Heart left ventricle (tissue), 16 donors: ENCODE measurements at regions not wholly inside any gene's neighbourhood (a gene's known extent, or its start where the extent isn't known, plus 50 kb on each side); places are given as distances from the start of the nearest gene placed in this dataset.

Source experiments
- ATAC-seq, 4 donors: fragments of 200-7000 bp; cut with Tn5 transposase; one replicate each; pipeline ENCODE4 v1.9.1; 2020 to 2022; ENCODE audit warnings: moderate library complexity in 4 of 4, mild to moderate bottlenecking in 3 of 4, moderate number of reproducible peaks in 1 of 4
- DNase-seq, 5 donors: peaks; one replicate each; pipeline ENCODE4 v3.0.0-alpha.2; 2020
- H3K27ac ChIP-seq, 12 donors: fragments of 200-600 bp; sonication (generic) in 4 of 12; one replicate each; pipeline versions ENCODE4 v1.5.0 to v1.8.0; 2016 to 2022; ENCODE audit warnings: mild to moderate bottlenecking in 2 of 12
- H3K27me3 ChIP-seq, 9 donors: fragments of 200-600 bp; sonication (generic) in 2 of 9; one replicate each; pipeline versions ENCODE4 v1.5.1 to v1.8.0; 2016 to 2022; ENCODE audit warnings: mild to moderate bottlenecking in 3 of 9
- H3K36me3 ChIP-seq, 9 donors: fragments of 200-600 bp; sonication (generic) in 2 of 9; one replicate each; pipeline versions ENCODE4 v1.5.0 to v1.8.0; 2018 to 2022; ENCODE audit warnings: mild to moderate bottlenecking in 2 of 9
- H3K4me1 ChIP-seq, 12 donors: fragments of 200-600 bp; sonication (generic) in 4 of 12; one replicate each; pipeline versions ENCODE4 v1.5.0 to v1.8.0; 2016 to 2022; ENCODE audit warnings: mild to moderate bottlenecking in 3 of 12
- H3K4me3 ChIP-seq, 12 donors: fragments of 200-600 bp; sonication (generic) in 4 of 12; one replicate each; pipeline versions ENCODE4 v1.5.0 to v1.8.0; 2017 to 2022; ENCODE audit warnings: mild to moderate bottlenecking in 9 of 12, moderate library complexity in 4 of 12
- H3K9me3 ChIP-seq, 12 donors: fragments of 200-600 bp; sonication (generic) in 4 of 12; one replicate each; pipeline versions ENCODE4 v1.5.0 to v1.8.0; 2016 to 2022; ENCODE audit warnings: mild to moderate bottlenecking in 1 of 12
- POLR2A ChIP-seq, 2 donors: fragments of 450-650 bp; IDR thresholded peaks; one replicate each; pipeline ENCODE4 v1.6.1; 2017; ENCODE audit warnings: antibody characterized with exemption in 2 of 2, mild to moderate bottlenecking in 2 of 2, moderate library complexity in 2 of 2
- WGBS, 4 donors: extraction: QIAGEN DNeasy Blood & Tissue Kit in 2 of 4; methylation state at CpG; one replicate each; pipeline versions ENCODE4 v1.1.5 to v1.1.7; 2013 to 2018; 5-methylcytosine and 5-hydroxymethylcytosine counted together
- intact Hi-C, 10 donors: fragments of 100-400 bp; cut with DNase I; formaldehyde crosslinking; loops; one replicate each; pipeline versions ENCODE4 v1.11.1 to v1.14.2; 2022
- TF ChIP-seq, protein P1 (sequence below), 12 donors: fragments of 200-600 bp; sonication (generic) in 4 of 12; IDR thresholded peaks; one replicate each; pipeline versions ENCODE4 v1.5.0 to v1.8.0; 2018 to 2022; ENCODE audit warnings: antibody characterized with exemption in 12 of 12, mild to moderate bottlenecking in 5 of 12
- donor health status: ischemic (EF 13 %, LVEDD 7.1; RV severe dilation, severe dysfunction).
- donor health status: healthy with polysubstance abuse.
- donor health status: DM: no; HTN: yes; CAD: no.
- donor health status: DM: no; HTN: no; CAD: no.
- donor health status: ischemic (EF 25% LVEDD 6.9; RV normal size, moderate dysfunction).
- donor health status: ischemic (EF 25% LVEDD 5.7; RV mildly dilated, moderate dysfunction).
- donor health status: healthy.
- donor health status: DM: yes; HTN: yes; CAD: no.
- donor health status: ischemic (EF 35%, LVEDD 5.7; RV mildly dilated, moderate dysfunction).
- donor health status: nonischemic (EF 11% LVEDD 7.7; RV severe dilation, severe dysfunction).
- donor health status: DM: yes; HTN: yes; CAD: no.
- donor health status: PGD.
- donor health status: ischemic (EF 29% LVEDD 5.4; RV normal size, mild dysfunction).
- donor health status: nonischemic (EF 23%, LVEDD 6.1; RV moderate dilation, normal function).

DNA sequence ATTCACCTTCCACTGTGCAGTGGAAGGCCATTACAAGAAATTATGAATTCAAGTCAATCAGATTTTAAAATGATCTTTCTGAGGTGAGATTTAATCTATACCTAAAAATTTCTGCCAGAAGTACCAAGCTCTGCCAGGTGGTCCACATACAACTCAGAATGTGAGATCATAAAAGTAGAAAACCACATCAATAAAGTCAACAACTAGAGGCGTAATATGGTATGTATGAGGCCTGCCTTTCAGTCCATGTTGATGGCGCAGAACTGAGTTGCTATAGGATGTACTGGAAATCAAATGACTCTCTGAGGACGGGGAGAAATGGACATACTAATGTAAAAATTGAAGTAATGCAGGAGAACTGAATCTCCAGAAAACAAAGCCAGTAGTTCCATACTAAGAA, 163.8 kb upstream of the FBXL4 start:
- no peak for ATAC-seq
- WGBS, 4 donors = 78 to 87% (median 86%) methylated on average over 3 of the region's 3 CpGs
- Histone ChIP-seq H3K27ac (no peak overlapping the region), H3K36me3 (no peaks in the 10 kb centered on the region), H3K9me3 (no peaks in the 10 kb centered on the region), H3K4me1 (no peaks in the 10 kb centered on the region), H3K4me3 (no peak overlapping the region), H3K27me3 (peaks cover 0 to 19% (median 0%) of the 10 kb centered on the region in 9 donors)
- TF ChIP-seq, protein P1, sequence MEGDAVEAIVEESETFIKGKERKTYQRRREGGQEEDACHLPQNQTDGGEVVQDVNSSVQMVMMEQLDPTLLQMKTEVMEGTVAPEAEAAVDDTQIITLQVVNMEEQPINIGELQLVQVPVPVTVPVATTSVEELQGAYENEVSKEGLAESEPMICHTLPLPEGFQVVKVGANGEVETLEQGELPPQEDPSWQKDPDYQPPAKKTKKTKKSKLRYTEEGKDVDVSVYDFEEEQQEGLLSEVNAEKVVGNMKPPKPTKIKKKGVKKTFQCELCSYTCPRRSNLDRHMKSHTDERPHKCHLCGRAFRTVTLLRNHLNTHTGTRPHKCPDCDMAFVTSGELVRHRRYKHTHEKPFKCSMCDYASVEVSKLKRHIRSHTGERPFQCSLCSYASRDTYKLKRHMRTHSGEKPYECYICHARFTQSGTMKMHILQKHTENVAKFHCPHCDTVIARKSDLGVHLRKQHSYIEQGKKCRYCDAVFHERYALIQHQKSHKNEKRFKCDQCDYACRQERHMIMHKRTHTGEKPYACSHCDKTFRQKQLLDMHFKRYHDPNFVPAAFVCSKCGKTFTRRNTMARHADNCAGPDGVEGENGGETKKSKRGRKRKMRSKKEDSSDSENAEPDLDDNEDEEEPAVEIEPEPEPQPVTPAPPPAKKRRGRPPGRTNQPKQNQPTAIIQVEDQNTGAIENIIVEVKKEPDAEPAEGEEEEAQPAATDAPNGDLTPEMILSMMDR (IDR thresholded peaks at IDR 0.05) = no peak
- no peak for TF ChIP-seq POLR2A (IDR thresholded peaks at IDR 0.05)
- DNase-seq = no peak
- intact Hi-C loops = loop anchor here in 3 of 10 donors (10.0 kb wide), 3 partner anchors 267 to 1617 kb away; partner anchors contain the start of gene POU3F2 (in 1 of the 3)

DNA sequence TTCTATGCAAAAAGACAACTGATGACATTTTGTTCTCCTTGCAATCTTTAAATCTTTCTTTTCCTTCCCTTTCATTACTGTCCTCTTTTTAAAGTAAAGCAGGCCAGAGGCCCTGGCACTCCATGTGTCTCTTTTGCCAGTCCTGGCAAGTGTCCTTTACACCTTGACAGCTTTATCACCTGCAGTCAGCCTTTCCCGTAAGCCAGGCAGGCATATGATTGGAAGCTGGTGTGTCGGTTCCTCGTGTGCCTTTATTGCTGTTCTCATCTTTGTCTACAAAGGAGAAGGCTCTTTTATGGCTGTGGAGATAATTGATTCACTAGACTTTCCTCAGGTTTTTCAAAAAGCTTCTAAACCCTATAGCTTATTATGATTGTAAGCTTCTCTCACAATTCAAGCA, 162.3 kb upstream of the FBXL4 start:
- Histone ChIP-seq H3K27me3 (peaks cover 0 to 19% (median 0%) of the 10 kb centered on the region in 9 donors), H3K36me3 (no peaks in the 10 kb centered on the region), H3K4me1 (no peaks in the 10 kb centered on the region), H3K27ac (no peak overlapping the region), H3K4me3 (no peak overlapping the region), H3K9me3 (no peaks in the 10 kb centered on the region)
- DNase-seq (no peak), ATAC-seq (peak in 2 of 4 donors; percentile 51 to 57)
- TF ChIP-seq, protein P1 (IDR thresholded peaks at IDR 0.05) = no peak
- no peak for TF ChIP-seq POLR2A (IDR thresholded peaks at IDR 0.05)
- WGBS, 4 donors = 11 to 23% (median 15%) methylated on average over 3 of the region's 3 CpGs
- intact Hi-C loops = loop anchor here in 3 of 10 donors (10.0 kb wide), 3 partner anchors 265 to 1615 kb away; partner anchors contain the start of gene POU3F2 (in 1 of the 3)

DNA sequence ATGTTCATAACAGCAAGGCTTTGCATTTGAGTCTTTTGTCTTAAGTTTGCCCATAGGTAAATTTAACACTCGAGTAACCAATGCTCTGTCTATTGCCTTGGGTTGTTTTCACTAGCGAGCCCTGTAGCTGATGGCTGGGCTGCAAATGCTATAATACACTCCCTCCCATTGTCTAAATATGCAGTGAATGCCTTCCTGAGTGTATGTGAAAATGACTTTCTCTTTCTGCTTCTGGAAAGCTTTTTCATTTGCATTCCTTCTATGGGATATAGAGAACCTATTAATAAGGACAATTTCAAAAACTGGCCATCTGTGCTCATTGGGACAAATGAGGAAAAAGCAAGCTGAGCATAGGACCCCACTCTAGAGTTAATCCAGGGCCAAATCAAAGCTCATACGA, 156.5 kb upstream of the FBXL4 start:
- ATAC-seq = no peak
- intact Hi-C loops = no loop called here
- no peak for DNase-seq
- no peaks in the 10 kb centered on the region for H3K4me1 ChIP-seq
- H3K9me3 ChIP-seq = no peaks in the 10 kb centered on the region
- H3K27ac ChIP-seq = no peak overlapping the region
- peaks cover 0 to 3% (median 0%) of the 10 kb centered on the region in 9 donors for H3K27me3 ChIP-seq
- no peaks in the 10 kb centered on the region for H3K36me3 ChIP-seq
- no peak for TF ChIP-seq POLR2A (IDR thresholded peaks at IDR 0.05)
- TF ChIP-seq, protein P1 (IDR thresholded peaks at IDR 0.05) = no peak
- H3K4me3 ChIP-seq = no peak overlapping the region
- WGBS, 4 donors = 69 to 72% (median 71%) methylated on average over 3 of the region's 3 CpGs

DNA sequence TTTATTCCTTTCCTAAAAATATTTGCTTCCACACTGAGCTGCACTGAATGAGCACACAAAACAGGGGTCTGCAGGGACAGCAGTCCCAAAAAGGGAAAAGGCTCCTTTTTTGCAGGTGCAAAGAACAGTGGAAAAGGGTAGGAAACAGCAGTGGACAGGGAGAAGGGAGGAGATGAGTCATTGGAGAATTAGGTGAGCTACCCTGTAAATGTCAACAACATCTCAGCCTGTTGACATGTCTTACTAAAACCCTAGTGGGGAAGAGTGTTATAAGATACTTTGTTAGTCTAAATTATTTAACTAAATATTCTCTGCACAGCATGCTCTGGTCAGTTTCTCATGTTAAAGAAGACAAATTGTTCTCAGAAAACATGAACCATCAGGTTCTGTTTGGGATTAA, 151.5 kb upstream of the FBXL4 start:
- Histone ChIP-seq H3K4me3 (no peak overlapping the region), H3K36me3 (no peaks in the 10 kb centered on the region), H3K9me3 (no peaks in the 10 kb centered on the region), H3K27me3 (no peaks in the 10 kb centered on the region), H3K27ac (no peak overlapping the region), H3K4me1 (no peaks in the 10 kb centered on the region)
- TF ChIP-seq, protein P1 (IDR thresholded peaks at IDR 0.05) = no peak
- no peak for ATAC-seq
- DNase-seq = no peak
- intact Hi-C loops = no loop called here
